ENCODE measurements at regions not wholly inside any gene's neighbourhood (a gene's known extent, or its start where the extent isn't known, plus 50 kb on each side); places are given as distances from the start of the nearest gene placed in this dataset.
"Not testable (repeated sequence)": the region's sequence is repeated elsewhere in the genome, so short reads cannot be mapped to it uniquely, and the experiment has no call there.

DNA sequence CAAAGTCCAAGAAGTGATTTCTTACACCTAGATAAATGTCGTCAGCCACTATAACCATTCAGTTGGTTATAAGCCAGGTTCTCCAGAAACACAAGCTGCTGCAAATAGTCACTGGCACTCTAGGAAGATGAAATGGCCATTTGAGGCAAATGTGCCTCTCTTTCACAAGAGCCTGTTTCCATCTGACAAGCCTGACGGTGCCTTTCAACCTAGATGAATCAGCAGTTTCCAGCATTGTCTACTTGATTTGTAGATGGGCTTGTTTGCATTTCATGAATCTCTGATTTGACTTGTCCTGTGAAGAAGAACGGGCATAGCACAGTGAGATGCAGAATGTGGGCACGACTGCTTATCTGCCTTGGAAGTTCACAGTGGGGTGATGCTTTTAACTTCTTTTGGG is 327.2 kb downstream of the LMO7 start:
- DNase-seq (ENCODE audit: low read depth in 2 of 3, low spot score in 2 of 3), result no peak

DNA sequence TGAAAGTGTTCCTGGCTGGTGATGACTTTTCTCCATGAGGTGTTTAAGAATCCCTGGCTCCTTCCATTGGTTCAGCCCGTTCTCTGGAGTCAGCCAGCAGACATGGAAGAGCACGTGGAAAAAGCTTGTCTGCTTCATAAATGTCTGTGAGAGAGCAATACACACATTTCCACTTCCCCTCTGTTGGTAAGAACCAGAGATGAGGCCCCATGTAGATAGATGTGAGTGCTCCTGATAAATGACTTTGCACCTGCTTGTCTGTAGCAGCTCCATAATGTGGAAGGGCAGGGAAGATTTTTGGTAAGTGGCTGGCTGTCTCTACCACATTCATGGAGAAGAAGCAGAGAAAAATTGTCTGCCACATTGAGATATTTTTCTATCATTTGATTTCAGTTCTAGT is 325.8 kb downstream of the LMO7 start:
- DNase-seq (ENCODE audit: low read depth in 2 of 3, low spot score in 2 of 3), result no peak

DNA sequence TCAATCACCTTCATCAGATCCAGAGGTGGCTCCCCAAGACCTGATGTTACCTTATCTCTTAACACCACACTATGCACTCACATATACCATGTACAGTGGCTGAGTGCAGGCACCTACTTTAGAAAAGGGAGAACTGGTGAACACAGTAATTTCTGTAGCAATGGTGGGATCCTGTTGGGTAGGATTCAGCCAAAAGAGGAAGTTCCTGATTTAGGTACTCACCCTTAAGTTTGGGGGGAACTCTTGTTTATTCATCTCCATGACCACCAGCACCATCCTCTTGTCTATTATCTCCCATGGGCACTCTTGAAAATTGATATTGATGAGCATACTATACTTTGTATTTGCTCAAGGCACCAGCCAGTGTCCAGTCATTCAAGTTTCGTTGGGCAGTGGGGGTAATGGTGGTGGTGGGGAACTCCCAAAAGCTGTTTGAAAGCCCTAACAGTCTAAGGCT is 324.4 kb downstream of the LMO7 start:
- no peak for DNase-seq (ENCODE audit: low read depth in 2 of 3, low spot score in 2 of 3)

DNA sequence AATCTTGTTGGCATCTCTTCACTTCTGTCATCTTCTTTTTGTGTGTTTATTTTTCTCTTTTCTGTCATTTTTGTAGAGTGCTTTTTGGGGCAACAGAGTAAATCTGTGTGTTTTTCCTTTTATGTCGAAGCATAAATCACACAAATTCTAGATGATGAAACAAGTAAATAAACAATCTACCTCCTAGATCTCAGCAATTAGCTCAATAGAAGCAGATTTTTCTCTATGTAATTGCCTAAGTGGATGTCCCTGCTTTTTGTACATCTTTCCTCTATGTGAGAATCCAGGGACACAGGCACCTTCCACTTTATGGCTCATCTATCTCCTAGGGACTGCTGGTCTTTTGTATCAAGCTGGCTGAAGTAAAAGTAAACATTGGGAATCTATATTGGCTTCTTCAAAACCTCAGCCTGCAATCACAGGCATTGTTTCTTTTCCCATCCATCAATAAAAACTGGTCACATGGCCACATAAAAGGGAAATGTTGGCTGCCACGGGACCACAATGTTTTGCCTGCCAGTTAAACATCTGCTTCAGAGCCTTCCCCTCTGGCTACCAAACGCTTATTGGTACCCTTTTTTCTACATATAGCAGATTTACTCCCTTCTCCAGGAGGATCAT is 323.8 kb downstream of the LMO7 start:
- no peak for DNase-seq (ENCODE audit: low read depth in 2 of 3, low spot score in 2 of 3)

DNA sequence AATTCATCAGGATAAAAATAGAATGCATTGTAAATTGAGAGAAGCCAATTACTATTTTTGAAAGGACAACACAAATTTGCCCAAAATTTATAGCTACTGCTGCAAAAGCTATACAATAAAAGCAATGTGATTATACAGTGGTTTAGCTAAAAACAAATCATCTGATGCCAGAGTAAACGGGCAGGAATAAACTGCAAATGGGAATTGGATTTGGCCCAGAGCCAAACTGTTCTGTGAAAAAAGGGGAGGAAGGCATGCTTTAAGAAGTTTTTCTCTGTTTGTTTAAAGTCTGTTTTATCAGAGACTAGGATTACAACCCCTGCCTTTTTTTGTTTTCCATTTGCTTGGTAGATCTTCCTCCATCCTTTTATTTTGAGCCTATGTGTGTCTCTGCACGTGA is 317.5 kb downstream of the LMO7 start:
- DNase-seq (ENCODE audit: low read depth in 2 of 3, low spot score in 2 of 3), result not testable (repeated sequence)

DNA sequence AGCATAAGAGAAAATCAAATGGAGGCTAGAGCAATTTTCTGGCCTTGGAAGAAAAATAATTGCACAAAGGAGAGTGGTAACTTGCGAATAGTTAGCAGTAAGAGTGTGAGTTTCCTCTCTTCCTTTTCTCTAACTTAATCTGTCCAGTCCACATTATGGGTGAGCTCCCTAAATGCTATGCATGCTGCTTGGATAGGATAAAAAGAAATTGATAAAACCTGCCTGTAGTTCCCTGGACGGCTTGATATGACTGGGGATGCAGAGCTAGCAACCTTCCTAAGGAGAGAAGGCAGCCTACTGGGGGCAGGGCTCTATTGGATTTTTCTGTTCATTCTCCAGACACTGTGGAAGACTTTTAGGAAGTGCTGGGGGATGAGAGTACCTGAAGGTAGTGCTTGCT is 311.3 kb downstream of the LMO7 start:
- no peak for DNase-seq (ENCODE audit: low read depth in 2 of 3, low spot score in 2 of 3)

DNA sequence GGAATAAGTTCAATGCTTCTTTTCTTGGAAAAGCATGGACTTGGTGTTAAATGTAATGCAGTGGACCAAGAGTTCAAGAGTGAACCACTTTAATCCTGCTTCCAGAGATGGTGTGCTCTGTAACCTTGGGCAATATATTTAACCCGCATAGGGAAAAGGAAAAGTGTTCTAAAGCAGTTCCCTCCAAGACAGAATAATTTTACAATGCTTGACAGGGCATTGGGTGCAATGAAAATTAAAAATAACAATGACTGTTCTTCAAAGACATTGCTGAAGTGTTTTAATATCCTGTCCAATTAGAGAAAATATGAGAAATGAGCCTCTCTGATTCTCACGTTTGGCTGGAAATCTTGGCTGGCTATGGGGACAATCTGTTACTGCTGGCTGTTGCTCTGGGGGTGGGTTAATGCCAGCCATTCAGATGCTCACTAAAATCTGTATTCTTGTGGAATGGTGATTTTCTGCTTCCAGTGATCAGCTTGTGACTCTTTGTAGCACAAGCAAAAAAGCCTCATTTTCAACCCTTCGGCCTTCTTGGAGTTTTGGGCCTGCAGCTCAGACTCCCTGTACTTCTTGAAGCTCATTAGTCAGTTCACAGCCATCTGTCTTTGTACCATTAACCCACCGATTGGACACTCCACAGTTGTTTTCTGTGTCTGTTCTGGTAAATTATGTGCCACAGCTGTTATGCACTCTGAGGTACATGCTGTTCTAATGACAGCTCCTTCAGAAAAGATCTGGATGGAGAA is 310.6 kb downstream of the LMO7 start:
- no peak for DNase-seq (ENCODE audit: low read depth in 2 of 3, low spot score in 2 of 3)

DNA sequence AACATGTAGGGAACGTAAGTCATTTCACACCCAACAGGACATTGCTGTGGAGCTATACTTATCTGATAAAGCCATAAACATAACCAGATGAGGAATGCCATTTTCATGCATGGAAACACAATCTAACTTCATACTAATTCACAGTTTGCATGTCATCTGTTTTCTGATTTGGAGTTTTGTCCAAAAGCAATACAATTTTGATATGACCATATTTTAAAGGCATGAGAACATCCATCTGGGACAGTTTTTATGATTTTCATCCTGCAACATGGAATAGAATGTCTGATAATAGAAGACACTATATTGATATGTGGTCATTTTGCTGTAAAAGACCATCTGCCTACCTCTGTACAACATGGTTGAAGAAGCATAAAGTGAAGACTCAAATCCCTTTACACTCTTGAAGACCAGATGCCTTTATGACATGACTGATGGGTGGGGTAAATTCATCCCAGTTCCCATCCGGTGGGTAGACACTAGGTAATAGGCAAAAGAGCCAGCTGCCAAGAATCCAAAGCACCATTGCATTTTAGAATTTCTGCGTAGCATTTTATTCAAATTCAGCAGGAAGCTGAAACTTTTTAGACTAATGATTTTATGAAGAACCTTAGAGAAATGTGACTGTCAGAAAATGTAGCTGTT is 309.8 kb downstream of the LMO7 start:
- DNase-seq (ENCODE audit: low read depth in 2 of 3, low spot score in 2 of 3), result no peak

DNA sequence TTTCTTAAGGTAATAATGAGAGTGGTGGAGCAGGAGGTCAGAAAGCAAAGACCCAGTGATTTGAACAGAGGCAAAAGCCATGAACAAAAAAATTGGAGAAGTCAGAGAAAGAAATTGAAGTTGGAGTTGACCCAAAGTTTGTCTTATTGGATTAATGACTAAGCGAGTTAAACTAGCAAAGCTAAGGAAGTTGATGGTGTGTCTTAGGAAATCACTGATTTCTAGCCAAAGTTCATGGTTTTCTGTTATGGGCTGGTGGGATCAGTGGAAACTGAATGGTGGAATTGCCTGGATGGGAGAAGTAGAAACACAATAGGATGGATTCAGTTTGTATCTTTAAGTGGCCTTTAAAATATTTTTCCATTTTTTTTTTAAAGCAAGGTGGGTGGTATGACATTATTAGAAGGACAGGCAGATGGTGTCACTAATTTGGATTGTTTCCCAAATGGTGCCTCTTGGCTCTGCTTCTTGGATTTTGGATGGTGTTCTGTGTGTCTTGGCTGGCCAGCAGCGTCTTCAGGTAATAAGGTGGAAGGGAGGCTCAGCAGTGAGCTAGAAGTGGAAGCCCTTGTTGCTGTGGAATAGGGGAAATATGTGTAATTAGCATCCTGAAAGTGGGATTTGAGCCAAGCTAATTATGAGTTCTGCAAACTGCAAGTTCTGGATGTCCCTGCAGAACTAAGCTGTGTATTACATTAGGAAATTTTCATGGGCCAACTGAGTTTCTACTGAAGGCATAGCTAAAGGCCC is 302.9 kb downstream of the LMO7 start:
- DNase-seq (ENCODE audit: low read depth in 2 of 3, low spot score in 2 of 3), result no peak

DNA sequence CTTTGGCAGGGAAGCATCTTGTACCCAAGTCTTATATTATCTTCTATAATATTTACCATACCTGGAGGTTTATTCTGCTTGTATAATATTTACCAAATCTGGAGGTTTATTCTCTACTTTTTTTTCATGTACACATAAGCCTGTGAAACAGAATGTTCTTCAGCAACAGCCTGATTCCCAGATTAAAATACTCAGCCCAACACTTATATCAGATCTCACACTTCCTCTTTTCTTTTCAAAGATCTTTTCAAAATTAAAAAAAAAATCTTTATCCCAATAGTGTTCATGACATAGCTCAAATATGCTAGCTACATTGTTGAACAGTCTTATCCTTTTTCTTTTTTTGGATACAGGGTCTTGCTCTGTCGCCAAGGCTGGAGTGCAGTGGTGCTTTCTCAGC is 300.7 kb downstream of the LMO7 start:
- DNase-seq (ENCODE audit: low read depth in 2 of 3, low spot score in 2 of 3), result no peak

DNA sequence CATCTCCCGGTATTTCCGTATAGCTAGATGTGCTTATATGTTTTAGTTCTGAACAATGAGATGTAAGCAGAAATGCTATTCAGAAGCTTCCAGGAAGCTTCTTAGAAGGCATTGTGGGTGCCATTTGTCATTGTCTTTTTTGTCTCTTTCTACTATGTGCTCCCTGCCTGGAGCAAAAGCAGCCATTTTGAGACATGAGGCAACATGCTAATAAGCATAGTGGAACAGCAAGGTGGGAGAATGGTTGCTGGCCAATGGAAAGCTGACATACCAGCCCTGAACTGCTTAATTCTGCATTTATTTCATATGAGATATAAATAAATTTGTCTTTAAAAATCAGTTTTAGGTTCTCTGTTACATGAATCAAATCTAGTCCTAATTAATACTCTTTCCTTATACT is 299.7 kb downstream of the LMO7 start:
- no peak for DNase-seq (ENCODE audit: low read depth in 2 of 3, low spot score in 2 of 3)

DNA sequence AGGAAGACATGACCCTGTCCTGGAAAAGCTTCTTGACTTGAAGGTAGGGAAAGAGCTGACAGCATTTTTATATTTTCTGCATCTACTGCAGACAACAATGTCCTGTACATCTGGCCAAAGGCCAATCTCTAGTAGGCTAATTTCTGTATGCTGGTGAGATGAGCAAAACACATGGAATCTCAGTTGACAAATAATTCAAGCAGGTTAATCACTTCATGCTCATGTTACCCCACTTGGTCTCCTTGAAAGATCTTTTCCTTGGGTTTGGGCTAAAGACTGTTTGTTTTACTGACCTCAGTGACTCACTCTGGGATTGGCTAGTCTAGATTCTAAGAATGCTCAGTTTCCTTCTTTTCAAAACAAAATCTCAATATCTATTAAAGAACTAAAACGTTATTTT is 298.8 kb downstream of the LMO7 start:
- DNase-seq (ENCODE audit: low read depth in 2 of 3, low spot score in 2 of 3), result no peak

DNA sequence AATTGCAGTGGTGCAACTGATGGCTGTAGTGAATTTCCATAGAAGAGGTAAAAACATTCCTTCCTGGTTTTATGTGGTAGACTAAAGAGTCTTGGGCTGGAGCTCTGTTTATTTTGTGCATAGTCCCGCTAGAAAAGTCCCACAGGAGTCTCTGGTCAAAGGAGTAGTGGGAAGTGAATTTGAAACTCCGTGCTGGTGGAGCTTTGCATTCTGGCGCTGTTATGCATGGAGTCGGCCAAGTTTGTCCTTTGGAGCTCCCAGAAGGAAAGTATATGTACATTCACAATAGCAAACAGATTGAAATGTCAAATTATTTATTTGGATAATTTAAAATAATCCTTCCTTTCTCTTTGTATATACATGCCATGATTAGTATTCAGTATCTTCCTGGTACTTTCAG is 296.5 kb downstream of the LMO7 start:
- no peak for DNase-seq (ENCODE audit: low read depth in 2 of 3, low spot score in 2 of 3)

DNA sequence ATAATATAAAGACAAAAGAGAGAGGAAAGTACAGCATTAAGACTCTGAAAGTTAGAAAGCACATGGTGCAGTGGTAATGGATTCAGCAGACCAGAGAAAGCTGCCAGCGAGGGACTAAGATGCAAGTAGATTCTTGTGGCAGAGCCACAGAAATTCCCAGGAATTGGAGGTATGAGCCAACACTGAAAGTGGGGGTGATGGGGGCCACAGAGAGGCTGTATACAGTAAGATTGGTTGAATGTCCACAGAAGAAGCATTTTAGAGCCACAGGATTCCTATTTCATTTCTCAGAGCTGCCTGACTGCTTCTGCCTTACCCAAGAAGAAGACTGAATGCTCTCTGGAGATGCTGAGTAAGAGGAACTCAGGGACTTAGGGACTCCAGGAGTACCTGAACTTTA is 295.0 kb downstream of the LMO7 start:
- no peak for DNase-seq (ENCODE audit: low read depth in 2 of 3, low spot score in 2 of 3)

DNA sequence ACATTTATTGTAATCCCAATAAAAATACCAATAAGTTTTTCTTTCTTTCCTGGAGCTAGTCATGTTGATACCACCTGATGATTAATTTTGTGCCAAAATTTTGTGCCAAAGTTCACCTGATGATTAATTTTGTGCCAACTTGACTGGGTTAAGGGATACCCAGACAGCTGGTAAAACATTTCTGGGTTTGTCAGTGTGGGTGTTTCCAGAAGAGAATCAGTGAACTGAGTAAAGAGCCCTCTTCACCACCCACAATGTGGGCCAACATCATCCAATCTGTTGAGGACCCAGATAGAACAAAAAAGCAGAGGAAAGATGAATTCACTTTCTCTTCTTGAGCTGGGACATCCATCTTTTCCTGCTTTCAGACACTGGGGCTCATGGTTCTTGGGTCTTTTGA is 292.9 kb downstream of the LMO7 start:
- no peak for DNase-seq (ENCODE audit: low read depth in 2 of 3, low spot score in 2 of 3)

DNA sequence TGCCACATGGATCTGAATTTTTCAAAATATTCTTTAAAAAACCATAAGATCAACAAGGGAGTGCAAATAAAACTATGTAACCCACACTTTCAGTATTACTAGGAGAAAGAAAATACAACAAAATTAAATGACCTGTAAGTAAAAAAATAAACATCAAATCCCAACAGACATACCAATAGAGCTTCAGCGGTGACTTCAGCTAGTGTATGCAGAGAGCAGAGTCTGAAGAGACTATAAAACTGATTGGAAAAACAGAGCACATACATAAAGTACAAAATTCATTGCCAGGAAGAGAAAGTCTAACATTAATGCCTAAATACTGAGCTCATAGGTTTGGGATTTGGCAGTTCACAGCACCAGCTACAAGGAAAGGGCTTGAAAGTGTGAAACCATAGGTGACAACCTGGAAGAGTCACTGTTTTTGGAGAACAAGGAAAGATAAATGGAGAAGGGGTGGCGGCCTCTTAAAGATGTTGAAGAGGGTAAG is 291.1 kb downstream of the LMO7 start:
- DNase-seq (ENCODE audit: low read depth in 2 of 3, low spot score in 2 of 3), result no peak

DNA sequence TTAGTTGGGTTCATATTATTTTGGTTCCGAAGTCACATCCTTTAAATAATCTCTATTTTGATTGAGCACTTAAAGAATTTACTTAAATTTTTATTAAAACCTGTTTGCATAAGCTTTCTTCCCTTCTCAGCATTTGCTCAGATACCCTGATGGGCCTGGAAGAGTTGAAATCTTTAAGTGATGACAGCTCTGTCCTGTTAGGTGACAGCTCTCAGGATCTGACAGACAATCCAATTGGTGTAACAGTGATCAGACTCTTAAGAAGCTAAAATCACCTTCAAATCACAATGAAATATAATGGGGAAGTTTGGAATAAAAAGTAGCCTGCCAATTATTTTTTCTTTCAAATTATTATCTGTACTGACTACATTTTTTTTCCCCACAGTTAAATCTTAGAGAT is 284.4 kb downstream of the LMO7 start:
- no peak for DNase-seq (ENCODE audit: low read depth in 2 of 3, low spot score in 2 of 3)

DNA sequence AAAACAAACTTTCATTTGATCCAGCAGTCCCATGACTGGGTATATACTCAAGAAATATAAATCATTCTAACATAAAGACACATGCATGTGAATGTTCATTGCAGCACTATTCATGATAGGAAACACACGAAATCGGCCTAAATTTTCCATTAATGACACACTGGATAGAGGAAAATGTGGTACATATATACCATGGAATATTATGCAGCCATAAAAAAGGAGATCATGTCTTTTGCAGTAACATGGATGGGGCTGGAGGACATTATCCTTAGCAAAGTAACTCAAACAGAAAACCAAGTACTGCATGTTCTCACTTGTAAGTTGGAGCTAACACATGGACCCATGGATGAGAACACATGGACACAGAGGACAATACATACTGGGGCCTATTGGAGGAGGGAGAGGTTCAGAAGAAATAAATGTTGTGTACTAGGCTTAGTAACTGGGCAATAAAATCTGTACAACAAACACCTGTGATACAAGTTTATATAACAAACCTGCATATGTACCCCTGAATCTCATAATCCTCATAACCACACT is 283.6 kb downstream of the LMO7 start:
- DNase-seq (ENCODE audit: low read depth in 2 of 3, low spot score in 2 of 3), result no peak

DNA sequence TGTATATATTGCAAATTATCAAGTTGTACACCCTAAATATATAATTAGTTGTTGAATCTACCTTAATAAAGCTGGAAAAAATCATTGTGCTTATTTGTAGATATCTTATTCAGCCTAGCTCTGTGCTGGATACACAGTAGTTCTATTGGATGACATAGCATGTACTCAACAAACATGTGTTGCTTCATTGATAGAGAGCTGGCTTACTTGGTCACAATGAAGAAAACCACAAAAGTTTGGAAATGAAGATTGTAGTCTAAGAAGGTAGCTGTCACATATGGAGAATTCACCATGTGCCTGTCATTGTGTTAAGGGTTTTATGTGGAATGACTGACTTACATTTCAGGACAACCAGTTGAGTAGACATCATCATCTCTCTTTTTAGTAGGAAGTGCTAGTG is 278.9 kb downstream of the LMO7 start:
- DNase-seq (ENCODE audit: low read depth in 2 of 3, low spot score in 2 of 3), result no peak

DNA sequence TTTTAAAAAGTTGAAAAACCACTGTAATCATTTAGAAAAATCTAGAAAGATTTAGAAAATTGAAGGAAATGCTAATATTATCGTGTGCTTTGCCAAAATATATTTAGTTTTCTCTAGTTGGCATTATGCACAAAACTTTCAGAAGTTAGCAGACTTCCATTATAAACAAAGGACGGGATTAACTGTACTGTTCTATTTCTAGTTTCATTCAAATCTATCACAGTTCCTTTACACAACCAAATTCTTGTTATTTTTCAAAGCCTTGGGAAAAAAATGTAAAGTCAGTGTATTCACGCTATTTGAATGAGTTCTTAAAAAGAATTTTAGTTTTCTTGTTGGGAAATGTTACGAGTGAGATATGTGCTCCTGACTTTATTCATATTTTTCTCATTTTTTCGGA is 277.8 kb downstream of the LMO7 start:
- DNase-seq (ENCODE audit: low read depth in 2 of 3, low spot score in 2 of 3), result no peak

DNA sequence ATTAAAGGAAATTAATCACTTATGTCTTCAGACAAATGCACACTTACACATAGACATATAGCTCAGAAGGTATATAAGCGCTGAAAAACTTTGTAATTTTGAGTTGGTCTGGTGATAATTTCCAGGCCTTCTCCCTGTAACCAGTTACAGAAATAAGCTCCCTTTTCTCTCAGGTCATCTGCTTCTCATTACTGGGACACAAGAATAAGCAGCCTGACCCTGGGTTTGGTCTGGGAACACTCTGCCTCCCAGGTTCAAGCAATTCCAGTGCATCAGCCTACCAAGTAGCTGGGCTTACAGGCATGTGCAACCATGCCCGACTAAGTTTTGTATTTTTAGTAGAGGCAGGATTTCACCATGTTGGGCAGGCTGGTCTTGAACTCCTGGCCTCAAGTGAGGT is 274.5 kb downstream of the LMO7 start:
- DNase-seq (ENCODE audit: low read depth in 2 of 3, low spot score in 2 of 3), result no peak

Measured in activated CD8-positive, alpha-beta memory T cell treated with anti-CD3 and anti-CD28 coated beads for 48 hours (primary cell).